ENCODE measurements at regions not wholly inside any gene's neighbourhood (a gene's known extent, or its start where the extent isn't known, plus 50 kb on each side); places are given as distances from the start of the nearest gene placed in this dataset.

GRCh38 chr1:198887866-198888265, 249.0 kb downstream of the PTPRC start:
- Histone ChIP-seq H3K27me3 (ENCODE audit: insufficient read depth, low read depth, low read length) (no peaks in the 10 kb centered on the region), H3K4me2 (ENCODE audit: low read length) (no peak overlapping the region), H3F3A (ENCODE audit: insufficient read depth, low read length, poor library complexity, severe bottlenecking) (peaks cover 5% of the 10 kb centered on the region), H3K27ac (ENCODE audit: low read length) (peak overlapping the region; percentile 56), H3K9me2 (ENCODE audit: insufficient read depth, low read length) (no peaks in the 10 kb centered on the region), H4K20me1 (ENCODE audit: insufficient read depth) (no peaks in the 10 kb centered on the region), H3K9ac (ENCODE audit: low read length) (no peak overlapping the region), H3K36me3 (ENCODE audit: insufficient read depth, low read length) (no peaks in the 10 kb centered on the region), H3K79me2 (replicated peaks; ENCODE audit: insufficient read depth, low read length) (no peaks in the 10 kb centered on the region), H3K9me3 (ENCODE audit: low read length) (no peaks in the 10 kb centered on the region), H3K4me3 (ENCODE audit: low read length) (no peak overlapping the region), H2AFZ (ENCODE audit: low read depth, low read length) (no peak overlapping the region)
- no peak for TF ChIP-seq EP300 (conservative IDR thresholded peaks at IDR 0.05; ENCODE audit: poor library complexity, severe bottlenecking)
- no peak for TF ChIP-seq TAF1 (IDR thresholded peaks at IDR 0.05; ENCODE audit: low read depth)
- no peak for TF ChIP-seq POLR2AphosphoS5 (IDR thresholded peaks at IDR 0.05)
- no peak for TF ChIP-seq REST (IDR thresholded peaks at IDR 0.05; ENCODE audit: borderline replicate concordance)
- TF ChIP-seq SMC3 (conservative IDR thresholded peaks at IDR 0.05; ENCODE audit: poor library complexity): no peak

GRCh38 chr1:198888379-198888943, 249.6 kb downstream of the PTPRC start:
- Histone ChIP-seq H3K27ac (ENCODE audit: low read length) (peak overlapping the region; percentile 56), H3K36me3 (ENCODE audit: insufficient read depth, low read length) (no peaks in the 10 kb centered on the region), H3K9me3 (ENCODE audit: low read length) (no peaks in the 10 kb centered on the region), H3K9me2 (ENCODE audit: insufficient read depth, low read length) (no peaks in the 10 kb centered on the region), H2AFZ (ENCODE audit: low read depth, low read length) (no peak overlapping the region), H3F3A (ENCODE audit: insufficient read depth, low read length, poor library complexity, severe bottlenecking) (peaks cover 5% of the 10 kb centered on the region), H3K79me2 (replicated peaks; ENCODE audit: insufficient read depth, low read length) (no peaks in the 10 kb centered on the region), H3K27me3 (ENCODE audit: insufficient read depth, low read depth, low read length) (no peaks in the 10 kb centered on the region), H3K4me3 (ENCODE audit: low read length) (peak overlapping the region; percentile 14), H4K20me1 (ENCODE audit: insufficient read depth) (no peaks in the 10 kb centered on the region), H3K9ac (ENCODE audit: low read length) (no peak overlapping the region), H3K4me2 (ENCODE audit: low read length) (peak overlapping the region; percentile 18)
- TF ChIP-seq POLR2AphosphoS5 (IDR thresholded peaks at IDR 0.05) (peak; percentile 92), EZH2 (IDR thresholded peaks at IDR 0.05; ENCODE audit: borderline replicate concordance, insufficient read depth, low read length, poor library complexity, severe bottlenecking) (no peak), REST (IDR thresholded peaks at IDR 0.05; ENCODE audit: borderline replicate concordance) (peak; percentile 24), EP300 (conservative IDR thresholded peaks at IDR 0.05; ENCODE audit: poor library complexity, severe bottlenecking) (peak; percentile 86)

All from neural cell (in vitro differentiated cells).